ENCODE measurements at regions not wholly inside any gene's neighbourhood (a gene's known extent, or its start where the extent isn't known, plus 50 kb on each side); places are given as distances from the start of the nearest gene placed in this dataset.

- no peak overlapping the region for H3K4me3 ChIP-seq (ENCODE audit: low read length)
- DNase-seq (ENCODE audit: low read depth, low spot score): no peak
Observed at GRCh38 chr6:147136057-147136456, 68.2 kb upstream of the STXBP5 start.

GRCh38 chr6:147137986-147138385, 66.2 kb upstream of the STXBP5 start:
- DNase-seq (ENCODE audit: low read depth, low spot score): no peak
- no peak overlapping the region for H3K4me3 ChIP-seq (ENCODE audit: low read length)

- no peak for DNase-seq (ENCODE audit: low read depth, low spot score)
- no peak overlapping the region for H3K4me3 ChIP-seq (ENCODE audit: low read length)
Observed at GRCh38 chr6:147138835-147139234, 65.4 kb upstream of the STXBP5 start.

- no peak overlapping the region for H3K4me3 ChIP-seq (ENCODE audit: low read length)
- DNase-seq (ENCODE audit: low read depth, low spot score): no peak
Observed at GRCh38 chr6:147141711-147142308, 62.4 kb upstream of the STXBP5 start.

- no peak overlapping the region for H3K4me3 ChIP-seq (ENCODE audit: low read length)
- no peak for DNase-seq (ENCODE audit: low read depth, low spot score)
Observed at GRCh38 chr6:147142684-147143245, 61.5 kb upstream of the STXBP5 start.

GRCh38 chr6:147149092-147149491, 55.1 kb upstream of the STXBP5 start:
- no peak for DNase-seq (ENCODE audit: low read depth, low spot score)
- no peak overlapping the region for H3K4me3 ChIP-seq (ENCODE audit: low read length)

GRCh38 chr6:147149826-147150225, 54.4 kb upstream of the STXBP5 start:
- H3K4me3 ChIP-seq (ENCODE audit: low read length): no peak overlapping the region
- no peak for DNase-seq (ENCODE audit: low read depth, low spot score)

GRCh38 chr6:147150293-147150692, 53.9 kb upstream of the STXBP5 start:
- no peak overlapping the region for H3K4me3 ChIP-seq (ENCODE audit: low read length)
- DNase-seq (ENCODE audit: low read depth, low spot score): no peak
